K562 (cell line): ENCODE measurements at regions not wholly inside any gene's neighbourhood (a gene's known extent, or its start where the extent isn't known, plus 50 kb on each side); places are given as distances from the start of the nearest gene placed in this dataset.

Experiments used
- CAMTA2 ChIP-seq: fragments of 250-450 bp; sonication (Bioruptor Pico); conservative IDR thresholded peaks from 2 replicates; pipeline ENCODE4 v1.5.1; 2022
- RBFOX2 ChIP-seq: fragments of 200-400 bp; formaldehyde crosslinking; IDR thresholded peaks from 2 replicates; pipeline ENCODE4 v1.6.1; 2017; ENCODE audit warnings: low read depth, mild to moderate bottlenecking, low read length, moderate library complexity
- RBM25 ChIP-seq: fragments of 200-400 bp; formaldehyde crosslinking; IDR thresholded peaks from 2 replicates; pipeline ENCODE4 v1.6.1; 2018; ENCODE audit warnings: low read length, low read depth, moderate library complexity; ENCODE audit not compliant: severe bottlenecking
- TCF7 ChIP-seq: sonication (generic); IDR thresholded peaks from 2 replicates; pipeline ENCODE4 v1.6.1; 2016; ENCODE audit warnings: antibody characterized with exemption, borderline replicate concordance
- TEAD2 ChIP-seq: fragments of 450-650 bp; IDR thresholded peaks from 2 replicates; pipeline ENCODE4 v1.6.1; 2016; ENCODE audit warnings: missing genetic modification characterization, control low read depth, missing compliant biosample characterization
- TF ChIP-seq, protein P1 (sequence below): sonication (generic); formaldehyde crosslinking; IDR thresholded peaks from 2 replicates; pipeline ENCODE4 v1.8.0; 2022; ENCODE audit warnings: missing genetic modification reagents, mild to moderate bottlenecking, borderline replicate concordance
- TF ChIP-seq, protein P2 (sequence below), 2 experiments: fragments of 450-650 bp; IDR thresholded peaks; 2 replicates each; pipeline ENCODE4 v1.6.1; 2016; ENCODE audit warnings: mild to moderate bottlenecking in 2 of 2, borderline replicate concordance in 1 of 2, low read depth in 1 of 2, moderate library complexity in 1 of 2

DNA sequence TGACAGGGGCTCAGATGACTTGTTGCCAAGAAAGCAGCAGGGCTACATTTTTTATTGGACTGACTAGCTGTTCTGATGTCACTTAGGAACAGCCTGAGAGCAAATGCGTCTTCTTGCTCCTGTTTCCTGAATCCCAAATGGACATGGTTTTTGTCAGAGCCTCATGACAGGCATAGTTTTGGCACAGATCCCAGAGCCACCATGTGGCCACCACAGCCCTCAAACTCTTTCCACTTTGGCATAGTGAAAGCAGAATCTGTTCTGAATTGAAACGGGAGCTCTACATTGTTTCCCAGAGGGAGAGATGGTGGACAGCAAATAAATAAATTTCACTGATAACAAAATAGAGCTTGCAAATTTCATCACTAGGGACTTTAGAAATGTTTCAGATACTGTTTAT is 222.2 kb downstream of the C11orf87 start (continued):
- TF ChIP-seq, protein P1, sequence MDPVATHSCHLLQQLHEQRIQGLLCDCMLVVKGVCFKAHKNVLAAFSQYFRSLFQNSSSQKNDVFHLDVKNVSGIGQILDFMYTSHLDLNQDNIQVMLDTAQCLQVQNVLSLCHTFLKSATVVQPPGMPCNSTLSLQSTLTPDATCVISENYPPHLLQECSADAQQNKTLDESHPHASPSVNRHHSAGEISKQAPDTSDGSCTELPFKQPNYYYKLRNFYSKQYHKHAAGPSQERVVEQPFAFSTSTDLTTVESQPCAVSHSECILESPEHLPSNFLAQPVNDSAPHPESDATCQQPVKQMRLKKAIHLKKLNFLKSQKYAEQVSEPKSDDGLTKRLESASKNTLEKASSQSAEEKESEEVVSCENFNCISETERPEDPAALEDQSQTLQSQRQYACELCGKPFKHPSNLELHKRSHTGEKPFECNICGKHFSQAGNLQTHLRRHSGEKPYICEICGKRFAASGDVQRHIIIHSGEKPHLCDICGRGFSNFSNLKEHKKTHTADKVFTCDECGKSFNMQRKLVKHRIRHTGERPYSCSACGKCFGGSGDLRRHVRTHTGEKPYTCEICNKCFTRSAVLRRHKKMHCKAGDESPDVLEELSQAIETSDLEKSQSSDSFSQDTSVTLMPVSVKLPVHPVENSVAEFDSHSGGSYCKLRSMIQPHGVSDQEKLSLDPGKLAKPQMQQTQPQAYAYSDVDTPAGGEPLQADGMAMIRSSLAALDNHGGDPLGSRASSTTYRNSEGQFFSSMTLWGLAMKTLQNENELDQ (CRISPR knock-in tag): no peak
- TF ChIP-seq RBFOX2: no peak
- no peak for TF ChIP-seq TCF7
- no peak for TF ChIP-seq CAMTA2 (CRISPR knock-in tag)
- TF ChIP-seq RBM25: no peak
- TF ChIP-seq, protein P2, sequence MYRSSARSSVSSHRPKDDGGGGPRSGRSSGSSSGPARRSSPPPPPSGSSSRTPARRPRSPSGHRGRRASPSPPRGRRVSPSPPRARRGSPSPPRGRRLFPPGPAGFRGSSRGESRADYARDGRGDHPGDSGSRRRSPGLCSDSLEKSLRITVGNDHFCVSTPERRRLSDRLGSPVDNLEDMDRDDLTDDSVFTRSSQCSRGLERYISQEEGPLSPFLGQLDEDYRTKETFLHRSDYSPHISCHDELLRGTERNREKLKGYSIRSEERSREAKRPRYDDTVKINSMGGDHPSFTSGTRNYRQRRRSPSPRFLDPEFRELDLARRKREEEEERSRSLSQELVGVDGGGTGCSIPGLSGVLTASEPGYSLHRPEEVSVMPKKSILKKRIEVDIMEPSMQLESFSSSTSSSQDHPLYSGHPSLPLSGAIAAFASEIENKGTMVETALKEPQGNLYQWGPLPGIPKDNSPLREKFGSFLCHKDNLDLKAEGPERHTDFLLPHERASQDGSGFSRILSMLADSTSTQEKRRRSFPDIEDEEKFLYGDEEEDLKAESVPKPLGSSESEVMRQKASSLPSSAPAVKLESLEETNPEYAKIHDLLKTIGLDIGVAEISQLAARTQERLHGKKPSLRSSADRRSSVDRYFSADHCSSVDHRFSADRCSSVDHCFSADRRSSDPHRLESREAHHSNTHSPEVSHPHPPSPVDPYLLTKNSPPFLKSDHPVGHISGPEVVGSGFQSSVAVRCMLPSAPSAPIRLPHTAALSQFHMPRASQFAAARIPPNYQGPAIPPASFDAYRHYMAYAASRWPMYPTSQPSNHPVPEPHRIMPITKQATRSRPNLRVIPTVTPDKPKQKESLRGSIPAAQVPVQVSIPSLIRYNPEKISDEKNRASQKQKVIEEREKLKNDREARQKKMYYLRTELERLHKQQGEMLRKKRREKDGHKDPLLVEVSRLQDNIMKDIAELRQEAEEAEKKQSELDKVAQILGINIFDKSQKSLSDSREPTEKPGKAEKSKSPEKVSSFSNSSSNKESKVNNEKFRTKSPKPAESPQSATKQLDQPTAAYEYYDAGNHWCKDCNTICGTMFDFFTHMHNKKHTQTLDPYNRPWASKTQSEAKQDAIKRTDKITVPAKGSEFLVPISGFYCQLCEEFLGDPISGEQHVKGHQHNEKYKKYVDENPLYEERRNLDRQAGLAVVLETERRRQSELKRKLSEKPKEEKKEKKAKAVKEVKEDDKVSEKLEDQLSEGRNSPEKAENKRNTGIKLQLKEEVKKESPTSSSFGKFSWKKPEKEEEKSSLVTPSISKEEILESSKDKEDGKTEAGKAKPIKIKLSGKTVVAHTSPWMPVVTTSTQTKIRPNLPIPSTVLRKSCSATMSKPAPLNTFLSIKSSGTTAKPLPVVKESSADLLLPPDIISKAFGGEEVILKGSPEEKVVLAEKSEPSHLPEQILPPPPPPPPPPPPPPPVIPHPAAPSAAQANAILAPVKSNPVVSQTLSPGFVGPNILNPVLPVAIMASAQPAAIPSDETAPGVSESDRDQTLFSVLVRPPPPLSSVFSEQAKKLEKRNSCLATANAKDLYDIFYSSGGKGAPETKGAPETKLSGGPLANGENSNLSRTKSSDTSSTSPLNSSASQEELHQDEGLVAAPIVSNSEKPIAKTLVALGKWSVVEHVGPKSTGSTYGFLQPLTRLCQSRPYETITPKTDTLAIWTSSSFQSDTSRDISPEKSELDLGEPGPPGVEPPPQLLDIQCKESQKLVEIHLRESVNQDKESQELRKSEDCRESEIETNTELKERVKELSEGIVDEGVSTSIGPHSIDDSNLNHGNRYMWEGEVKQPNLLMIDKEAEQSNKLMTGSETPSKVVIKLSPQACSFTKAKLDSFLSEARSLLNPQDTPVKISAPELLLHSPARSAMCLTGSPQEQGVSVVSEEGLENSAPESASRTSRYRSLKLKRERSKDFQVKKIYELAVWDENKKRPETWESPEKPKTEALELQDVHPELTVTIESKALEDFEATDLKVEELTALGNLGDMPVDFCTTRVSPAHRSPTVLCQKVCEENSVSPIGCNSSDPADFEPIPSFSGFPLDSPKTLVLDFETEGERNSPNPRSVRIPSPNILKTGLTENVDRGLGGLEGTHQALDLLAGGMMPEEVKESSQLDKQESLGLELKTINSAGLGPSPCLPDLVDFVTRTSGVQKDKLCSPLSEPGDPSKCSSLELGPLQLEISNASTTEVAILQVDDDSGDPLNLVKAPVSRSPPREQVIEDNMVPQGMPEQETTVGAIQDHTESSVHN (IDR thresholded peaks at IDR 0.05; ENCODE audit: borderline replicate concordance in 1 of 2, low read depth in 1 of 2): no peak
- no peak for TF ChIP-seq TEAD2 (tag)
